Caco-2 (cell line): ENCODE measurements at regions not wholly inside any gene's neighbourhood (a gene's known extent, or its start where the extent isn't known, plus 50 kb on each side); places are given as distances from the start of the nearest gene placed in this dataset.

ENCODE experiments used
- BruUV-seq: library from RNA; stranded (reverse); fragments of 400-500 nt; replicated peaks from 2 replicates; lab custom pipeline; 2021; lab: Mats Ljungman, UMichigan
- CTCF ChIA-PET: fragments of 300-600 bp; sonication (Branson Sonifier 250); formaldehyde crosslinking; loops from one replicate; lab custom pipeline; 2022; ENCODE audit warnings: antibody characterized with exemption; lab: Charles Lee
- POLR2A ChIA-PET: fragments of 300-600 bp; sonication (Branson Sonifier 250); formaldehyde crosslinking; loops from one replicate; lab custom pipeline; 2022; ENCODE audit warnings: antibody characterized with exemption; lab: Charles Lee
- DNase-seq, 2 experiments: peaks; one replicate each; pipeline versions ENCODE4 v3.0.0 to v3.0.0-alpha.2; 2020 to 2022
- H3K27me3 ChIP-seq: replicated peaks from 2 replicates; pipeline ENCODE4 v1.6.0; 2011; ENCODE audit warnings: low read length; ENCODE audit not compliant: control insufficient read depth, insufficient read depth
- H3K36me3 ChIP-seq: 2 replicates; pipeline ENCODE4 v1.5.1; 2011; ENCODE audit warnings: low read length; ENCODE audit not compliant: control insufficient read depth, insufficient read depth
- H3K4me1 ChIP-seq: fragments of 250-450 bp; sonication (Bioruptor Pico); 2 replicates; pipeline ENCODE4 v1.5.1; 2020; ENCODE audit warnings: mild to moderate bottlenecking
- H3K4me3 ChIP-seq: 2 replicates; pipeline ENCODE4 v1.5.1; 2011; ENCODE audit warnings: low read depth, mild to moderate bottlenecking, control low read depth, low read length
- H3K9me3 ChIP-seq: fragments of 250-450 bp; sonication (Bioruptor Pico); 2 replicates; pipeline ENCODE4 v1.5.1; 2020; ENCODE audit warnings: mild to moderate bottlenecking, moderate library complexity
- H3K27ac Mint-ChIP-seq: one replicate; pipeline ENCODE4 v1.8.0; 2022; ENCODE audit warnings: mixed read lengths; ENCODE audit not compliant: unreplicated experiment
- H3K27me3 Mint-ChIP-seq: one replicate; pipeline ENCODE4 v1.8.0; 2022; ENCODE audit warnings: mixed read lengths; ENCODE audit not compliant: insufficient read depth, unreplicated experiment
- H3K36me3 Mint-ChIP-seq: one replicate; pipeline ENCODE4 v1.8.0; 2022; ENCODE audit warnings: mild to moderate bottlenecking, mixed read lengths; ENCODE audit not compliant: insufficient read depth, unreplicated experiment
- H3K4me1 Mint-ChIP-seq: one replicate; pipeline ENCODE4 v1.8.0; 2022; ENCODE audit warnings: low read depth, mixed read lengths; ENCODE audit not compliant: unreplicated experiment
- H3K4me3 Mint-ChIP-seq: one replicate; pipeline ENCODE4 v1.8.0; 2022; ENCODE audit warnings: mild to moderate bottlenecking, moderate library complexity, mixed read lengths; ENCODE audit not compliant: unreplicated experiment
- H3K9me3 Mint-ChIP-seq: one replicate; pipeline ENCODE4 v1.8.0; 2022; ENCODE audit warnings: mixed read lengths; ENCODE audit not compliant: unreplicated experiment
- CTCF ChIP-seq, 2 experiments: fragments of 200-600 bp in 1 of 2; IDR thresholded peaks; 1 replicate in 1 of 2; 2 replicates in 1 of 2; pipeline versions ENCODE4 v1.5.1 to v1.8.0; 2011 to 2022; ENCODE audit warnings: antibody characterized with exemption in 1 of 2, control low read depth in 1 of 2, inconsistent platforms in 1 of 2, low read depth in 1 of 2, low read length in 1 of 2, mild to moderate bottlenecking in 1 of 2, moderate library complexity in 1 of 2; ENCODE audit not compliant: insufficient read depth in 1 of 2, severe bottlenecking in 1 of 2, unreplicated experiment in 1 of 2
- intact Hi-C: fragments of 100-400 bp; cut with micrococcal nuclease; formaldehyde crosslinking; loops from one replicate; pipeline ENCODE4 v1.10.0; 2022; ENCODE audit not compliant: unreplicated experiment

DNA sequence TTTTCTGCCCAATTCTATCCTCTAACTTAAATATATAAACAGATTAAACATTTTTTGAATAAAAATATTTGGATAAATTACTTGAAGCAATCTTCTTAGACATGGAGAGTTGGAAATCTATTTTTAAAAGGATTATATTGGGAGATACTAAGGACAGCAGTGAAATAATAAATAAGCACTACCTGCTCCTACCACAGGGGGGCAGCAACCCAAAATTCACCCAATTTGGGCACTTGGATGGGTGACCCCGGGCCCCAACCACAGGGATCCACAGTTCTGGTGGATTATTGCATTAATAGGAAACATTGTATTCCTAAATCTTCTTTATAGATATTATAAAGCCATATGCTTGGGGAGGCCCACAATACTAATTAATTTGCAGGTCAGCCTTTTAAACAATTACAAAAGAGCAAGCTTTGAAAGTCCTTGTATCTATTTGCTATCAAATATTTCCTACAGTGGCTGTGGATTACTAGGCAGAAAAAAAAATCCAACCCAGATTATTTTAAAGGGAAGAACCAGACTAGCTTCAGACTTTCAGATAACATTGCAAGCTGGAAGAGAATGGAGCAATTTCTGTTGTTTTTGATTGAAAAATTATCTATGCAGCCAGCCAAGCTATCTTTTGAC is 66.4 kb upstream of the PDE10A start:
- Mint-ChIP-seq H3K36me3 (no peaks in the 10 kb centered on the region), H3K4me1 (no peaks in the 10 kb centered on the region), H3K27me3 (no peaks in the 10 kb centered on the region), H3K4me3 (no peak overlapping the region), H3K27ac (no peak overlapping the region), H3K9me3 (no peaks in the 10 kb centered on the region)
- intact Hi-C loops: loop anchor here (1.0 to 5.0 kb wide), 2 partner anchors 121 to 287 kb away; no protein-coding TSS in a partner anchor
- Histone ChIP-seq H3K4me1 (no peaks in the 10 kb centered on the region), H3K27me3 (no peaks in the 10 kb centered on the region), H3K9me3 (no peaks in the 10 kb centered on the region), H3K36me3 (no peaks in the 10 kb centered on the region), H3K4me3 (no peak overlapping the region)
- DNase-seq: peak in 1 of 2 experiments; percentile 55
- CTCF ChIA-PET: interaction anchor here (0.8 kb wide), 1 partner anchor 289 kb away, joined by 4 read pairs; no protein-coding TSS in a partner anchor
- TF ChIP-seq CTCF (IDR thresholded peaks at IDR 0.05; ENCODE audit: insufficient read depth in 1 of 2, low read depth in 1 of 2, low read length in 1 of 2, severe bottlenecking in 1 of 2, unreplicated experiment in 1 of 2): peak; percentile 68 to 87
- no TSS peak for BruUV-seq
- POLR2A ChIA-PET: interaction anchor here (0.8 kb wide), 1 partner anchor 311 kb away, joined by 3 read pairs; no protein-coding TSS in a partner anchor

- POLR2A ChIA-PET: no interaction called here
- H3K4me3 ChIP-seq: no peak overlapping the region
- H3K36me3 Mint-ChIP-seq: no peaks in the 10 kb centered on the region
- H3K27me3 Mint-ChIP-seq: no peaks in the 10 kb centered on the region
- H3K4me3 Mint-ChIP-seq: no peak overlapping the region
- H3K4me1 ChIP-seq: no peaks in the 10 kb centered on the region
- H3K9me3 Mint-ChIP-seq: no peaks in the 10 kb centered on the region
- no peaks in the 10 kb centered on the region for H3K36me3 ChIP-seq
- no peak for TF ChIP-seq CTCF (IDR thresholded peaks at IDR 0.05; ENCODE audit: insufficient read depth in 1 of 2, low read depth in 1 of 2, low read length in 1 of 2, severe bottlenecking in 1 of 2, unreplicated experiment in 1 of 2)
- CTCF ChIA-PET: no interaction called here
- DNase-seq: no peak
- no peak overlapping the region for H3K27ac Mint-ChIP-seq
- intact Hi-C loops: loop anchor here (5.0 kb wide), 1 partner anchor 286 kb away; no protein-coding TSS in a partner anchor
- no TSS peak for BruUV-seq
- no peaks in the 10 kb centered on the region for H3K9me3 ChIP-seq
- H3K4me1 Mint-ChIP-seq: no peaks in the 10 kb centered on the region
- H3K27me3 ChIP-seq: no peaks in the 10 kb centered on the region
These were observed 65.2 kb upstream of the PDE10A start for GRCh38 chr6:165728216-165728615.

- H3K36me3 Mint-ChIP-seq: no peaks in the 10 kb centered on the region
- no peak for TF ChIP-seq CTCF (IDR thresholded peaks at IDR 0.05; ENCODE audit: insufficient read depth in 1 of 2, low read depth in 1 of 2, low read length in 1 of 2, severe bottlenecking in 1 of 2, unreplicated experiment in 1 of 2)
- H3K27ac Mint-ChIP-seq: no peak overlapping the region
- DNase-seq: no peak
- no peaks in the 10 kb centered on the region for H3K27me3 Mint-ChIP-seq
- Histone ChIP-seq H3K9me3 (no peaks in the 10 kb centered on the region), H3K36me3 (no peaks in the 10 kb centered on the region), H3K27me3 (no peaks in the 10 kb centered on the region), H3K4me1 (no peaks in the 10 kb centered on the region), H3K4me3 (no peak overlapping the region)
- H3K9me3 Mint-ChIP-seq: no peaks in the 10 kb centered on the region
- H3K4me3 Mint-ChIP-seq: no peak overlapping the region
- intact Hi-C loops: loop anchor here (5.0 kb wide), 1 partner anchor 285 kb away; no protein-coding TSS in a partner anchor
- H3K4me1 Mint-ChIP-seq: no peaks in the 10 kb centered on the region
- no TSS peak for BruUV-seq
- ChIA-PET CTCF (no interaction called here), POLR2A (no interaction called here)
These were observed 63.9 kb upstream of the PDE10A start for GRCh38 chr6:165726965-165727381.
